Thoracic aorta (tissue), 2 donors: ENCODE measurements at regions not wholly inside any gene's neighbourhood (a gene's known extent, or its start where the extent isn't known, plus 50 kb on each side); places are given as distances from the start of the nearest gene placed in this dataset.

Experiments used
- ATAC-seq: fragments of 150-250 bp; one replicate; pipeline ENCODE4 v1.8.0; 2017; ENCODE audit warnings: low read depth; ENCODE audit not compliant: insufficient number of reproducible peaks, low FRiP score
- DNase-seq: peaks from one replicate; pipeline ENCODE4 v3.0.0-alpha.2; 2020; ENCODE audit warnings: low spot score
- H3K27ac ChIP-seq, 2 donors: fragments of 200-600 bp; sonication (generic); 1 replicate in 1 of 2; 2 replicates in 1 of 2; pipeline ENCODE4 v1.5.1; 2016; ENCODE audit warnings: mild to moderate bottlenecking in 2 of 2, moderate library complexity in 2 of 2
- H3K27me3 ChIP-seq: fragments of 200-600 bp; sonication (generic); replicated peaks from 2 replicates; pipeline ENCODE4 v1.6.0; 2016; ENCODE audit warnings: mild to moderate bottlenecking; ENCODE audit not compliant: insufficient read depth
- H3K36me3 ChIP-seq: fragments of 200-600 bp; sonication (generic); one replicate; pipeline ENCODE4 v1.5.1; 2016
- H3K4me1 ChIP-seq, 2 donors: fragments of 200-600 bp; sonication (generic); 1 replicate in 1 of 2; 2 replicates in 1 of 2; pipeline versions ENCODE4 v1.5.1 to v1.6.0; 2016; ENCODE audit warnings: low read depth in 2 of 2, mild to moderate bottlenecking in 1 of 2; ENCODE audit not compliant: control insufficient read depth in 1 of 2
- H3K4me3 ChIP-seq: fragments of 200-600 bp; sonication (generic); 2 replicates; pipeline ENCODE4 v1.5.1; 2016; ENCODE audit warnings: mild to moderate bottlenecking
- H3K9me3 ChIP-seq: fragments of 200-600 bp; sonication (generic); 2 replicates; pipeline ENCODE4 v1.5.1; 2016
- CTCF ChIP-seq: fragments of 200-600 bp; sonication (generic); IDR thresholded peaks from one replicate; pipeline ENCODE4 v1.5.1; 2019; ENCODE audit warnings: antibody characterized with exemption

DNA sequence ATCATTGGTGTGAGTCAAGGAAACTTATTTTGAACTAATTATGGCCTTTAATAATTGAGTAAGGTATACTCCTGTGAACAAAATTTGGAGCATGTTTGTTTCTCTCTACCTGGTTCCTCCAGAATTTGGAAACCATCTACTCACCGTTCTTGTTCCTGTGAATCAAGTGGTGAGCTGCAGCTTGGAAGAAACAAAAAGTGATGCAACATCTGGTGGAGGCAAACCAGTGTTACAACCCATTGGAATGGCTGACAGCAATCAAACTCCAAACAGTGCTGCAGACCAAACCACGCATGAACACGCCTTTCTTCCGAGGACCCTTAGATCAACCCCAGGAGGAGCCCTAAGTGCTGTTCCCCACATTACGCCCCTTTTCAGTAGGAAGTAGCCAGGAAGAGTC, 104.7 kb upstream of the VASH1 start:
- Histone ChIP-seq H3K4me3 (no peak overlapping the region), H3K9me3 (peaks cover 19% of the 10 kb centered on the region), H3K27me3 (no peaks in the 10 kb centered on the region), H3K36me3 (no peaks in the 10 kb centered on the region), H3K4me1 (no peaks in the 10 kb centered on the region), H3K27ac (no peak overlapping the region)
- ATAC-seq (no peak), DNase-seq (no peak)
- no peak for TF ChIP-seq CTCF

DNA sequence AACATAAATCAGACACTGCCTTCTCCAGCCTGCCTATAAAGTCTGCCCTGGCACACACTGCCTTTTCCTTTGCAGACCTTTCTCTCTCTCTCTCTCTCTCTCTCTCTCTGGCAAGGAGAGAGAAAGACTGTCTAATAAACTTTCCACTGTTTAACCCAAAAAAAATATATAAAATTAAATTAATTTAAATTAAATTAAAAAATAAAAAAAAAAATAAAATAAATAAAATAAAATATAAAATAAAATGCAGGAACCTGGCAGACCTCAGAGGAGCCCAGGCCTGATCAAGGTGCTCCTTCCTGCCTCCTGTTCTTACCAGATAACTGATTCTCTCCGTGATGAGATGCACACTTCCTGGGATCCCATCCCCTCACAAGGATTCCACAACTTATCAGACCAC, 103.9 kb upstream of the VASH1 start:
- Histone ChIP-seq H3K4me1 (no peaks in the 10 kb centered on the region), H3K4me3 (no peak overlapping the region), H3K27ac (no peak overlapping the region), H3K36me3 (no peaks in the 10 kb centered on the region), H3K9me3 (peaks cover 19% of the 10 kb centered on the region), H3K27me3 (no peaks in the 10 kb centered on the region)
- DNase-seq (no peak), ATAC-seq (no peak)
- TF ChIP-seq CTCF: no peak

GRCh38 chr14:76657846-76658245, 103.4 kb upstream of the VASH1 start:
- Histone ChIP-seq H3K4me1 (no peaks in the 10 kb centered on the region), H3K9me3 (peaks cover 19% of the 10 kb centered on the region), H3K27ac (no peak overlapping the region), H3K4me3 (no peak overlapping the region), H3K27me3 (no peaks in the 10 kb centered on the region), H3K36me3 (no peaks in the 10 kb centered on the region)
- no peak for ATAC-seq
- TF ChIP-seq CTCF: no peak
- DNase-seq: no peak

DNA sequence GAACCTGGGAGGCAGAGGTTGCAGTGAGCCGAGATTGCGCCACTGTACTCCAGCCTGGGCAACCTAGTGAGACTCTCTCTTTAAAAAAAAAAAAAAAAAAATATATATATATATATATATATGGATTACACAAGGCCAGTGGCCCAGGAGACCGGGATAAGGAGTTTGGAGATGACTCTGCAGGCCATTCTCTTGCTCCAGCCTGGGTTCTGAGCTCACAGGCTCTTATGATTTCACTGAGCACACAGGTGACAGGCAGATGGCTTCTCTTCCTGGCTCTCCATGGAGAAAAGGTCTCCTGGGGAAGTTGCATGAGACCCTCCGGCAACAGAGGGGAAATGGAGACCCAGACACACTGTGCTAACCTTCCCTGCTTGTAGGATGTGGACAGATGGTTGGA, 98.7 kb upstream of the VASH1 start:
- Histone ChIP-seq H3K4me3 (no peak overlapping the region), H3K27ac (no peak overlapping the region), H3K9me3 (peaks cover 18% of the 10 kb centered on the region), H3K36me3 (no peaks in the 10 kb centered on the region), H3K27me3 (no peaks in the 10 kb centered on the region), H3K4me1 (no peaks in the 10 kb centered on the region)
- ATAC-seq (no peak), DNase-seq (no peak)
- no peak for TF ChIP-seq CTCF

- no peak for TF ChIP-seq CTCF
- ATAC-seq (no peak), DNase-seq (no peak)
- Histone ChIP-seq H3K9me3 (peaks cover 14% of the 10 kb centered on the region), H3K27me3 (no peaks in the 10 kb centered on the region), H3K4me3 (no peak overlapping the region), H3K4me1 (no peaks in the 10 kb centered on the region), H3K27ac (no peak overlapping the region), H3K36me3 (no peaks in the 10 kb centered on the region)
Observed at GRCh38 chr14:76664790-76665189, 96.5 kb upstream of the VASH1 start.
